ENCODE measurements at regions not wholly inside any gene's neighbourhood (a gene's known extent, or its start where the extent isn't known, plus 50 kb on each side); places are given as distances from the start of the nearest gene placed in this dataset.

DNA sequence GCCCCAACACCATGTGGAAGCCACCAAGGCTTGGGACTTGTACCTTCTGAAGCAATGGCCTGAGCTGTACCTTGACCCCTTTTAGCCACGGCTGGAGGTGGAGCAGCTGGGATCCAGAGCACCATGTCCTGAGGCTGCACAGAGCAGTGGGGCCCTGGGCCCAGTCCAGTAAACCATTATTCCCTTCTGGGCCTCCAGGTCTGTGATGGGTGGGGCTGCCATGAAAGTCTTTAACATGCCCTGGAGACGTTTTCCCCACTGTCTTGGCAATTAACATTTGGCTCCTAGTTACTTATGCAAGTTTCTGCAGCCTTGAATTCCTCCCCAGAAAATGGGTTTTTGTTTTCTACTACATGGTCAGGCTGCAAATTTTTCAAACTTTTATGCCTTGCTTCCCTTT is 323.7 kb upstream of the ZP4 start:
- TF ChIP-seq, protein P1, sequence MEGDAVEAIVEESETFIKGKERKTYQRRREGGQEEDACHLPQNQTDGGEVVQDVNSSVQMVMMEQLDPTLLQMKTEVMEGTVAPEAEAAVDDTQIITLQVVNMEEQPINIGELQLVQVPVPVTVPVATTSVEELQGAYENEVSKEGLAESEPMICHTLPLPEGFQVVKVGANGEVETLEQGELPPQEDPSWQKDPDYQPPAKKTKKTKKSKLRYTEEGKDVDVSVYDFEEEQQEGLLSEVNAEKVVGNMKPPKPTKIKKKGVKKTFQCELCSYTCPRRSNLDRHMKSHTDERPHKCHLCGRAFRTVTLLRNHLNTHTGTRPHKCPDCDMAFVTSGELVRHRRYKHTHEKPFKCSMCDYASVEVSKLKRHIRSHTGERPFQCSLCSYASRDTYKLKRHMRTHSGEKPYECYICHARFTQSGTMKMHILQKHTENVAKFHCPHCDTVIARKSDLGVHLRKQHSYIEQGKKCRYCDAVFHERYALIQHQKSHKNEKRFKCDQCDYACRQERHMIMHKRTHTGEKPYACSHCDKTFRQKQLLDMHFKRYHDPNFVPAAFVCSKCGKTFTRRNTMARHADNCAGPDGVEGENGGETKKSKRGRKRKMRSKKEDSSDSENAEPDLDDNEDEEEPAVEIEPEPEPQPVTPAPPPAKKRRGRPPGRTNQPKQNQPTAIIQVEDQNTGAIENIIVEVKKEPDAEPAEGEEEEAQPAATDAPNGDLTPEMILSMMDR (IDR thresholded peaks at IDR 0.05; ENCODE audit: insufficient read depth, low read depth, low read length) = no peak
- TF ChIP-seq EZH2 (IDR thresholded peaks at IDR 0.05; ENCODE audit: insufficient read depth, low read length) = no peak

Data from astrocyte (in vitro differentiated cells and primary cell).